OCI-LY1 (cell line): ENCODE measurements at regions not wholly inside any gene's neighbourhood (a gene's known extent, or its start where the extent isn't known, plus 50 kb on each side); places are given as distances from the start of the nearest gene placed in this dataset.

Experiments
- EZH2 ChIP-seq: fragments of 200-600 bp; sonication (generic), shearing (Covaris generic); IDR thresholded peaks from 2 replicates; pipeline ENCODE4 v1.8.0; 2017; ENCODE audit warnings: borderline replicate concordance, mixed run types, mild to moderate bottlenecking, antibody characterized with exemption, low read length, moderate library complexity, mixed read lengths
- TF ChIP-seq, protein P1 (sequence below): fragments of 200-600 bp; sonication (generic), shearing (Covaris generic); IDR thresholded peaks from 2 replicates; pipeline ENCODE4 v1.5.1; 2017; ENCODE audit warnings: mild to moderate bottlenecking, antibody characterized with exemption, low read length, moderate library complexity, mixed read lengths

DNA sequence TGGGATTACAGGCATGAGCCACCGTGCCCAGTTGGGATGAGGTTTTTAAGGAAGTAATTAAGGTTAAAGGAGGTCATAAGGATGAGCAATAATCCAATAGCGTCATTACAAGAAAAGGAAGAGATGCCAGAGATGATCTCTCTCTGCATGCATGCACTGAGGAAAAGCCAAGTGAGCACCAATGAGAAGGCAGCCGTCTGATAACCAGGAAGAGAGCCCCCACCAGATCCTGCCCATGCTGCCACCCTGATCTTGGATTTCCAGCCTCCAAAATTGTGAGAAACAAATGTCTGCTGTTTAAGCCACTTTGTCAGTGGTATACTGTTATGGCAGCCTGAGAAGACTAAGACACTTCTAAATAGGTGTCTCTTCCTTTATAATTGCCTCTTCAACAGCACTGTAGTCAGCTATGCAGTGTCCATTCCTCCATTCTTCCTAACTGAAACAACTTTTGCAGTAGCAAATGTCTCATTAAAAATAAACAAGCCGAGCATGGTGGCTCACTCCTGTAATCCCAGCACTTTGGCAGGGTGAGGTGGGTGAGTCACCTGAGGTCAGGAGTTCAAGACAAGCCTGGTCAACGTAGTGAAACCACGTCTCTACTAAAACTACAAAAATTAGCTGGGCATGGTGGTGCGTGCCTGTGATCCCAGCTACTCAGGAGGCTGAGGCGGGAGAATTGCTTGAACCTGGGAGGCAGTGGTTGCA, 216.2 kb upstream of the RUNX1 start:
- TF ChIP-seq, protein P1, sequence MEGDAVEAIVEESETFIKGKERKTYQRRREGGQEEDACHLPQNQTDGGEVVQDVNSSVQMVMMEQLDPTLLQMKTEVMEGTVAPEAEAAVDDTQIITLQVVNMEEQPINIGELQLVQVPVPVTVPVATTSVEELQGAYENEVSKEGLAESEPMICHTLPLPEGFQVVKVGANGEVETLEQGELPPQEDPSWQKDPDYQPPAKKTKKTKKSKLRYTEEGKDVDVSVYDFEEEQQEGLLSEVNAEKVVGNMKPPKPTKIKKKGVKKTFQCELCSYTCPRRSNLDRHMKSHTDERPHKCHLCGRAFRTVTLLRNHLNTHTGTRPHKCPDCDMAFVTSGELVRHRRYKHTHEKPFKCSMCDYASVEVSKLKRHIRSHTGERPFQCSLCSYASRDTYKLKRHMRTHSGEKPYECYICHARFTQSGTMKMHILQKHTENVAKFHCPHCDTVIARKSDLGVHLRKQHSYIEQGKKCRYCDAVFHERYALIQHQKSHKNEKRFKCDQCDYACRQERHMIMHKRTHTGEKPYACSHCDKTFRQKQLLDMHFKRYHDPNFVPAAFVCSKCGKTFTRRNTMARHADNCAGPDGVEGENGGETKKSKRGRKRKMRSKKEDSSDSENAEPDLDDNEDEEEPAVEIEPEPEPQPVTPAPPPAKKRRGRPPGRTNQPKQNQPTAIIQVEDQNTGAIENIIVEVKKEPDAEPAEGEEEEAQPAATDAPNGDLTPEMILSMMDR, result no peak
- TF ChIP-seq EZH2, result no peak
